Neural cell (in vitro differentiated cells): ENCODE measurements at regions not wholly inside any gene's neighbourhood (a gene's known extent, or its start where the extent isn't known, plus 50 kb on each side); places are given as distances from the start of the nearest gene placed in this dataset.

Experiments
- EZH2 ChIP-seq: fragments of 200-600, 300-800 bp; shearing (Covaris generic), sonication (generic); IDR thresholded peaks from 2 replicates; pipeline ENCODE4 v1.6.1; 2014; ENCODE audit warnings: antibody characterized with exemption, low read length, borderline replicate concordance, mild to moderate bottlenecking; ENCODE audit not compliant: insufficient read depth, poor library complexity, severe bottlenecking
- TF ChIP-seq, protein P1 (sequence below): IDR thresholded peaks from 2 replicates; pipeline ENCODE4 v1.6.1; 2012; ENCODE audit warnings: borderline replicate concordance
- TF ChIP-seq, protein P2 (sequence below): fragments of 450-650 bp; IDR thresholded peaks from 2 replicates; pipeline ENCODE4 v1.5.1; 2014; ENCODE audit warnings: antibody characterized with exemption, mild to moderate bottlenecking, moderate library complexity; ENCODE audit not compliant: poor library complexity, severe bottlenecking

DNA sequence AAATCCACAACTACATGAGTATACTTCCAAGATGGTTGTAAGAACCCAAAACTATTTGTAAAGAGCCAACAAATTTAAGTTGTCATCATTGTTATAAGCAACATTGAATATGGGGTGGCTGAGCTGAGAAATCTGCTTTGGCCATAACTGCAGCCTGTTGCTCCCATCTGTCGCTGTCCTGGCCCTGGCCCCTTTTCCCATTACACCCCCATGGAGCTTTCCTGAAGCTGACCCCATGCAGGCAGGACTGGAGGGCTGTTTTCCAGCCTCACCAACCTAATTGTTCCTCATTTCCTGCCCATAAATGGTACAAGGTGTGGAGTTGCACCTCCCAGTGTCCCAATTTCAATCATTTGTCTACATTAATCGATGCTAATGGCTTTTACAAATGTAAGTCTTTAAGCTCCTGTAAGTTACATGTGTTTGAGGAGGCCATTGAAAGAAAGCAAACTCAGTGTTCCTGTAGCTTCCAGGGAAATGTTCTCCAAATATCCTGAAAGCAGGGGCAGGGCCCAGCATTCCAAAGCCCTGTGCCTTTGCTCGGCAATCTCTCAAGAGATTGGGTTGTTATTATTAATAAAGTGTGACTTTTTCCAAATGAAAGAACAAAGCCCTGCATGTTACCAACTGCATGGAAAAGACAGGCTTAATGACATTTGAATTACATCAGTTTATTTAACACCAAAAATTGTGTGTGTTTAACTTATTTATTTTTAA is 545.9 kb downstream of the PLPP3 start:
- TF ChIP-seq EZH2: no peak
- TF ChIP-seq, protein P1, sequence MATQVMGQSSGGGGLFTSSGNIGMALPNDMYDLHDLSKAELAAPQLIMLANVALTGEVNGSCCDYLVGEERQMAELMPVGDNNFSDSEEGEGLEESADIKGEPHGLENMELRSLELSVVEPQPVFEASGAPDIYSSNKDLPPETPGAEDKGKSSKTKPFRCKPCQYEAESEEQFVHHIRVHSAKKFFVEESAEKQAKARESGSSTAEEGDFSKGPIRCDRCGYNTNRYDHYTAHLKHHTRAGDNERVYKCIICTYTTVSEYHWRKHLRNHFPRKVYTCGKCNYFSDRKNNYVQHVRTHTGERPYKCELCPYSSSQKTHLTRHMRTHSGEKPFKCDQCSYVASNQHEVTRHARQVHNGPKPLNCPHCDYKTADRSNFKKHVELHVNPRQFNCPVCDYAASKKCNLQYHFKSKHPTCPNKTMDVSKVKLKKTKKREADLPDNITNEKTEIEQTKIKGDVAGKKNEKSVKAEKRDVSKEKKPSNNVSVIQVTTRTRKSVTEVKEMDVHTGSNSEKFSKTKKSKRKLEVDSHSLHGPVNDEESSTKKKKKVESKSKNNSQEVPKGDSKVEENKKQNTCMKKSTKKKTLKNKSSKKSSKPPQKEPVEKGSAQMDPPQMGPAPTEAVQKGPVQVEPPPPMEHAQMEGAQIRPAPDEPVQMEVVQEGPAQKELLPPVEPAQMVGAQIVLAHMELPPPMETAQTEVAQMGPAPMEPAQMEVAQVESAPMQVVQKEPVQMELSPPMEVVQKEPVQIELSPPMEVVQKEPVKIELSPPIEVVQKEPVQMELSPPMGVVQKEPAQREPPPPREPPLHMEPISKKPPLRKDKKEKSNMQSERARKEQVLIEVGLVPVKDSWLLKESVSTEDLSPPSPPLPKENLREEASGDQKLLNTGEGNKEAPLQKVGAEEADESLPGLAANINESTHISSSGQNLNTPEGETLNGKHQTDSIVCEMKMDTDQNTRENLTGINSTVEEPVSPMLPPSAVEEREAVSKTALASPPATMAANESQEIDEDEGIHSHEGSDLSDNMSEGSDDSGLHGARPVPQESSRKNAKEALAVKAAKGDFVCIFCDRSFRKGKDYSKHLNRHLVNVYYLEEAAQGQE: no peak
- TF ChIP-seq, protein P2, sequence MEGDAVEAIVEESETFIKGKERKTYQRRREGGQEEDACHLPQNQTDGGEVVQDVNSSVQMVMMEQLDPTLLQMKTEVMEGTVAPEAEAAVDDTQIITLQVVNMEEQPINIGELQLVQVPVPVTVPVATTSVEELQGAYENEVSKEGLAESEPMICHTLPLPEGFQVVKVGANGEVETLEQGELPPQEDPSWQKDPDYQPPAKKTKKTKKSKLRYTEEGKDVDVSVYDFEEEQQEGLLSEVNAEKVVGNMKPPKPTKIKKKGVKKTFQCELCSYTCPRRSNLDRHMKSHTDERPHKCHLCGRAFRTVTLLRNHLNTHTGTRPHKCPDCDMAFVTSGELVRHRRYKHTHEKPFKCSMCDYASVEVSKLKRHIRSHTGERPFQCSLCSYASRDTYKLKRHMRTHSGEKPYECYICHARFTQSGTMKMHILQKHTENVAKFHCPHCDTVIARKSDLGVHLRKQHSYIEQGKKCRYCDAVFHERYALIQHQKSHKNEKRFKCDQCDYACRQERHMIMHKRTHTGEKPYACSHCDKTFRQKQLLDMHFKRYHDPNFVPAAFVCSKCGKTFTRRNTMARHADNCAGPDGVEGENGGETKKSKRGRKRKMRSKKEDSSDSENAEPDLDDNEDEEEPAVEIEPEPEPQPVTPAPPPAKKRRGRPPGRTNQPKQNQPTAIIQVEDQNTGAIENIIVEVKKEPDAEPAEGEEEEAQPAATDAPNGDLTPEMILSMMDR: no peak
